Gastrocnemius medialis (tissue), 4 donors: ENCODE measurements at regions not wholly inside any gene's neighbourhood (a gene's known extent, or its start where the extent isn't known, plus 50 kb on each side); places are given as distances from the start of the nearest gene placed in this dataset.

Experiments used
- ATAC-seq, 2 donors: fragments of 150-250 bp; one replicate each; pipeline ENCODE4 v1.9.1; 2016
- DNase-seq, 2 donors: peaks; one replicate each; pipeline ENCODE4 v3.0.0-alpha.2; 2019
- H3K27ac ChIP-seq, 4 donors: fragments of 200-600 bp; sonication (generic); 1 replicate in 1 of 4; 2 replicates in 3 of 4; pipeline ENCODE4 v1.5.1; 2016 to 2018; ENCODE audit warnings: mild to moderate bottlenecking in 2 of 4, moderate library complexity in 1 of 4
- H3K27me3 ChIP-seq, 3 donors: fragments of 200-600 bp; sonication (generic) in 2 of 3; 1 replicate in 1 of 3; 2 replicates in 2 of 3; pipeline versions ENCODE4 v1.5.1 to v1.6.0; 2016 to 2019; ENCODE audit warnings: mild to moderate bottlenecking in 1 of 3, moderate library complexity in 1 of 3
- H3K36me3 ChIP-seq, 2 donors: fragments of 200-600 bp; sonication (generic) in 1 of 2; one replicate each; pipeline ENCODE4 v1.5.1; 2017 to 2018
- H3K4me1 ChIP-seq, 2 donors: fragments of 200-600 bp; sonication (generic) in 1 of 2; one replicate each; pipeline ENCODE4 v1.5.1; 2016 to 2017; ENCODE audit warnings: mild to moderate bottlenecking in 2 of 2
- H3K4me3 ChIP-seq, 4 donors: fragments of 200-600 bp; sonication (generic) in 3 of 4; 1 replicate in 1 of 4; 2 replicates in 3 of 4; pipeline ENCODE4 v1.5.1; 2016 to 2019; ENCODE audit warnings: mild to moderate bottlenecking in 2 of 4
- H3K9me3 ChIP-seq, 3 donors: fragments of 200-600 bp; sonication (generic) in 2 of 3; 1 replicate in 1 of 3; 2 replicates in 2 of 3; pipeline ENCODE4 v1.5.1; 2016 to 2019
- POLR2A ChIP-seq, 2 donors: fragments of 450-650 bp; IDR thresholded peaks; one replicate each; pipeline ENCODE4 v1.6.1; 2017; ENCODE audit warnings: antibody characterized with exemption in 2 of 2, mild to moderate bottlenecking in 2 of 2, moderate library complexity in 2 of 2
- in situ Hi-C, 4 donors: fragments of 200-750 bp; cut with MboI; loops; one replicate each; pipeline versions ENCODE4 v1.15.0 to v1.8.0; 2017; ENCODE audit warnings: low sequenced_read_pairs in 4 of 4
- intact Hi-C: fragments of 100-400 bp; cut with DNase I; formaldehyde crosslinking; loops from one replicate; pipeline ENCODE4 v1.15.1; 2023; ENCODE audit warnings: low total_unique reads
- TF ChIP-seq, protein P1 (sequence below), 5 experiments: fragments of 450-650 bp in 3 of 5; fragments of 200-600 bp in 2 of 5; sonication (generic) in 2 of 5; IDR thresholded peaks in 4 of 5; conservative IDR thresholded peaks in 1 of 5; 1 replicate in 4 of 5; 2 replicates in 1 of 5; pipeline ENCODE4 v1.5.1; 2016 to 2019; ENCODE audit warnings: antibody characterized with exemption in 5 of 5, mild to moderate bottlenecking in 3 of 5, moderate library complexity in 3 of 5

- no peak overlapping the region for H3K4me3 ChIP-seq
- H3K27me3 ChIP-seq = no peaks in the 10 kb centered on the region
- DNase-seq = no peak
- in situ Hi-C loops (no loop called here), intact Hi-C loops (no loop called here)
- no peaks in the 10 kb centered on the region for H3K4me1 ChIP-seq
- TF ChIP-seq, protein P1, sequence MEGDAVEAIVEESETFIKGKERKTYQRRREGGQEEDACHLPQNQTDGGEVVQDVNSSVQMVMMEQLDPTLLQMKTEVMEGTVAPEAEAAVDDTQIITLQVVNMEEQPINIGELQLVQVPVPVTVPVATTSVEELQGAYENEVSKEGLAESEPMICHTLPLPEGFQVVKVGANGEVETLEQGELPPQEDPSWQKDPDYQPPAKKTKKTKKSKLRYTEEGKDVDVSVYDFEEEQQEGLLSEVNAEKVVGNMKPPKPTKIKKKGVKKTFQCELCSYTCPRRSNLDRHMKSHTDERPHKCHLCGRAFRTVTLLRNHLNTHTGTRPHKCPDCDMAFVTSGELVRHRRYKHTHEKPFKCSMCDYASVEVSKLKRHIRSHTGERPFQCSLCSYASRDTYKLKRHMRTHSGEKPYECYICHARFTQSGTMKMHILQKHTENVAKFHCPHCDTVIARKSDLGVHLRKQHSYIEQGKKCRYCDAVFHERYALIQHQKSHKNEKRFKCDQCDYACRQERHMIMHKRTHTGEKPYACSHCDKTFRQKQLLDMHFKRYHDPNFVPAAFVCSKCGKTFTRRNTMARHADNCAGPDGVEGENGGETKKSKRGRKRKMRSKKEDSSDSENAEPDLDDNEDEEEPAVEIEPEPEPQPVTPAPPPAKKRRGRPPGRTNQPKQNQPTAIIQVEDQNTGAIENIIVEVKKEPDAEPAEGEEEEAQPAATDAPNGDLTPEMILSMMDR (IDR thresholded peaks at IDR 0.05 in 4 of 5, conservative IDR thresholded peaks at IDR 0.05 in 1 of 5) = no peak
- no peak for TF ChIP-seq POLR2A (IDR thresholded peaks at IDR 0.05)
- ATAC-seq = no peak
- H3K9me3 ChIP-seq = no peaks in the 10 kb centered on the region
- H3K36me3 ChIP-seq = no peaks in the 10 kb centered on the region
- H3K27ac ChIP-seq = no peak overlapping the region
Measured at GRCh38 chr4:44806071-44806470, 79.7 kb upstream of the GNPDA2 start.

DNA sequence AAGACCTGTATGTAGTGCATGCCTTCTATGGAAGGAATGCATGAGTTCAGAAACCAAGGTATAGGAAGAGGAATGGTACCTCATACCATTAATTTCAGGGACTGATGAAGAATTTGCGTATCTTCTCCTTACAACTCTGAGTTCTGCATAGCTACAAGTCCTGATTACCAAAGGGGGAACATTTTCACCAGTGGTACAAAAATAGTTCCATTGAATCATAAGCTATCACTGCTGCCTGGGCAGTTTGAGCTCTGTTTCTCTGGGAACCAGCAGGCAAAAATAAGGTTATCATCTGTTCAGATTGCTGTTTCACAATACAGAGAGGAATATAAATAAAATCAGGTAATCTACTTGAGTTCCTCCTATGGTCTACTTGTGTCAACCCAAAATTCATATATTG lies 77.9 kb upstream of the GNPDA2 start:
- ATAC-seq (no peak), DNase-seq (no peak)
- TF ChIP-seq, protein P1 (IDR thresholded peaks at IDR 0.05 in 4 of 5, conservative IDR thresholded peaks at IDR 0.05 in 1 of 5) = no peak
- no peak for TF ChIP-seq POLR2A (IDR thresholded peaks at IDR 0.05)
- Histone ChIP-seq H3K9me3 (no peaks in the 10 kb centered on the region), H3K4me1 (no peaks in the 10 kb centered on the region), H3K36me3 (no peaks in the 10 kb centered on the region), H3K4me3 (no peak overlapping the region), H3K27me3 (no peaks in the 10 kb centered on the region), H3K27ac (no peak overlapping the region)
- intact Hi-C loops = no loop called here
- in situ Hi-C loops = no loop called here

DNA sequence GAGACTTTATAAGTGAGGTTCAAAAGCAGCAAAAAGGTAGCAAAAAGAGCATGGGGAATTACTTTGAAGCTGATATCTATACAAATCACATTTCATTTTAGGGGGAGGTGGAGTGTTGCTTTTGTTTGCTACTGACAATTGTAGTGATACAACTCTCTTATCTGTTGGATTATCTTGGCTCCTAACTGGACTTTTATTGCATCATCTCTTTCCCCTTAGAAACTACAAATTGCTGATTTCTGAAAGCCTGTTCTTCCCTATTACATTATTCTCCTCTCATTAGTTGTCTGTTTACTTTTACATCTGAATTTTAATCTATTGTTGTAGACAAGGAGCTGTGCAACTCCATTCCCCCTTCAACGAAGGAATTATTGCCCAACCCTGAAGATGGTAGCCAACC lies 75.0 kb upstream of the GNPDA2 start:
- H3K4me3 ChIP-seq = no peak overlapping the region
- ATAC-seq = no peak
- intact Hi-C loops = no loop called here

DNA sequence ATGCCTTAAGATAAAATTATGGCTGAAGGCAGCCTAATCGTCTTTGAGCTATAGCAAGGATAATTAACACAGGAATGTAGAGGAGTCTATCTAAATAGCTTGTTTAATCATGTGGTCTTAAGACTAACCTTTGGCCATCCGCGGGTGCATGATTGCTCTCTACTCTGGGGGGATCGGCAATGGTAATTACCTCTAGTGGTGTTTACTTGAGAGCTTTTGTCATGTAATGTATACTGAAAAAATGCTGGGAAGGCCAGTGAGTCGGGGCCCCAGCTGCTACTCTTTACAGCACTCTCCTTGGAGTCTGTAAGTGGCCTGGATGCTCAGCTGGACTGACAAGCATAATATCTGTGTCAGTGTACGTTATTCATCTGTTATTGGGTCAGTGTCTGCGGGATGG lies 65.5 kb upstream of the GNPDA2 start:
- Histone ChIP-seq H3K4me1 (no peaks in the 10 kb centered on the region), H3K36me3 (no peaks in the 10 kb centered on the region), H3K4me3 (no peak overlapping the region), H3K27ac (no peak overlapping the region), H3K9me3 (no peaks in the 10 kb centered on the region), H3K27me3 (no peaks in the 10 kb centered on the region)
- in situ Hi-C loops = no loop called here
- ATAC-seq = no peak
- no peak for DNase-seq
- intact Hi-C loops = no loop called here
- no peak for TF ChIP-seq POLR2A (IDR thresholded peaks at IDR 0.05)
- TF ChIP-seq, protein P1 (IDR thresholded peaks at IDR 0.05 in 4 of 5, conservative IDR thresholded peaks at IDR 0.05 in 1 of 5) = no peak

More for the DNA sequence above, 75.0 kb upstream of the GNPDA2 start:
- in situ Hi-C loops = no loop called here
- no peaks in the 10 kb centered on the region for H3K4me1 ChIP-seq
- no peaks in the 10 kb centered on the region for H3K27me3 ChIP-seq
- H3K9me3 ChIP-seq = no peaks in the 10 kb centered on the region
- H3K36me3 ChIP-seq = no peaks in the 10 kb centered on the region
- no peak for TF ChIP-seq POLR2A (IDR thresholded peaks at IDR 0.05)
- TF ChIP-seq, protein P1 (IDR thresholded peaks at IDR 0.05 in 4 of 5, conservative IDR thresholded peaks at IDR 0.05 in 1 of 5) = no peak
- no peak overlapping the region for H3K27ac ChIP-seq
- DNase-seq = no peak

DNA sequence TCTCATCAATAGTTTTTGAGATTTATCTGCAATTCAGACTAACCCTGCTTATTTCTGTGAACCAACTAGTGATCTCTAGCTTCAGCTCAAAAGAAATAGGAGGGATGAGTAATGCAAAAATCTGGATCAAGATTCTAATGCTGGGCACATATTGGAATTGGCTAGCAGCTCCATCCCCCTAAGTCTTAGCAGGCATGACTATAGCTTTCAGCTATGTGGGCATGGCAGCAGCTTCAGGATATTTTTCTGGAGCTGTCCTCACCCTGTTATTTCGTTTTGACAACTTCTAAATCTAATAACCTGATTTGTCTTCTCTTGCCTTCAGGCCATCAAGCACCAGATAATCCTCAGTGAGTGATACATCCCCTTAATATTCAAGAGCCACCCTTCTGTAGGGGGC lies 50.8 kb upstream of the GNPDA2 start:
- H3K4me1 ChIP-seq = no peaks in the 10 kb centered on the region
- no peak overlapping the region for H3K27ac ChIP-seq
- in situ Hi-C loops (no loop called here), intact Hi-C loops (no loop called here)
- no peaks in the 10 kb centered on the region for H3K9me3 ChIP-seq
- no peak for ATAC-seq
- no peak for DNase-seq
- H3K36me3 ChIP-seq = no peaks in the 10 kb centered on the region
- H3K4me3 ChIP-seq = no peak overlapping the region
- H3K27me3 ChIP-seq = no peaks in the 10 kb centered on the region
- TF ChIP-seq POLR2A (IDR thresholded peaks at IDR 0.05) = no peak
